ENCODE measurements at regions not wholly inside any gene's neighbourhood (a gene's known extent, or its start where the extent isn't known, plus 50 kb on each side); places are given as distances from the start of the nearest gene placed in this dataset.

GRCh38 chr14:36027354-36027753 lies 149.2 kb downstream of the PTCSC3 start:
- no peak overlapping the region for H2AFZ ChIP-seq
- DNase-seq = no peak
- no peak overlapping the region for H3K27ac ChIP-seq
- no peaks in the 10 kb centered on the region for H3K9me2 ChIP-seq (ENCODE audit: insufficient read depth)
- TF ChIP-seq EZH2 (IDR thresholded peaks at IDR 0.05; ENCODE audit: low read depth) (no peak), CTCF (conservative IDR thresholded peaks at IDR 0.05) (no peak)
- H3K4me1 ChIP-seq (replicated peaks; ENCODE audit: insufficient read depth) = no peaks in the 10 kb centered on the region
- no peaks in the 10 kb centered on the region for H4K20me1 ChIP-seq (ENCODE audit: insufficient read depth)
- no peaks in the 10 kb centered on the region for H3F3A ChIP-seq (ENCODE audit: insufficient read depth, low read depth)
- no peaks in the 10 kb centered on the region for H3K79me2 ChIP-seq (ENCODE audit: low read depth)
- H3K4me2 ChIP-seq = no peak overlapping the region
- intact Hi-C loops (cut with micrococcal nuclease; ENCODE audit: unreplicated experiment) = no loop called here
- no peaks in the 10 kb centered on the region for H3K27me3 ChIP-seq (ENCODE audit: insufficient read depth, low read depth)
- CTCF ChIA-PET = no interaction called here
- no TSS peak for BruUV-seq (replicated peaks)
- no peak overlapping the region for H3K4me3 ChIP-seq
- H3K9me3 ChIP-seq (ENCODE audit: insufficient read depth, low read depth) = no peaks in the 10 kb centered on the region
- POLR2A ChIA-PET (ENCODE audit: unreplicated experiment) = no interaction called here
- no peaks in the 10 kb centered on the region for H3K36me3 ChIP-seq (ENCODE audit: low read depth)

DNA sequence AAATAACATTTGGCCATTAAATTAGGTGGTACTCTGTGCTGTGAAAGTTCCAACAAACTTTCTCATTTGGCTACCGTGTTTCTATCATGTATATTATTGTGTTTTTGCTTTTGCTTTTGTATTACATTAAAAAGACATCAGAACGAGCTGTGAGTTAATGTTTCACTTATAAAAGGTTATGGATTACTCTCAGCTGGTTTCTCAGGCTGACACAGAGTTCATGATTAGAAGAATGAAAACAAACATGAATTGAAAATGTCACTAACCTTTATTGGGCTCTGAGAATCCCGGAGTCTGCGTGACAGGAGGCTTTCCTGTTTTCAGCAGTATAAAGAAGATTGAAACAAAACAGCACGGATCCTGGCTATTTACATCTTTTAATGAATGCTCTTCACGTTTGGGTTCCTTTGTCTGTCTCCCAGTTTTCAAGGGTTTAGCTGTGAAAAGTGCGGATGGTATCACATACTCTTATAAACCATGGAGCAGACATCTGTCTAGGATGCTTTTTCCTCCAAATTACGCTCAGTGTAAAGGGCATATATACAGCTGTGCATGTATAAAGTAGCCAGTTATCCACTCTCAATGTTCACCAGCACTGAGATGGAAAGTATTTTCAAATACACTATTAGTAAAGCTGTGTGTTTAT lies 153.6 kb downstream of the PTCSC3 start:
- no peaks in the 10 kb centered on the region for H3F3A ChIP-seq (ENCODE audit: insufficient read depth, low read depth)
- DNase-seq = no peak
- POLR2A ChIA-PET (ENCODE audit: unreplicated experiment) = no interaction called here

DNA sequence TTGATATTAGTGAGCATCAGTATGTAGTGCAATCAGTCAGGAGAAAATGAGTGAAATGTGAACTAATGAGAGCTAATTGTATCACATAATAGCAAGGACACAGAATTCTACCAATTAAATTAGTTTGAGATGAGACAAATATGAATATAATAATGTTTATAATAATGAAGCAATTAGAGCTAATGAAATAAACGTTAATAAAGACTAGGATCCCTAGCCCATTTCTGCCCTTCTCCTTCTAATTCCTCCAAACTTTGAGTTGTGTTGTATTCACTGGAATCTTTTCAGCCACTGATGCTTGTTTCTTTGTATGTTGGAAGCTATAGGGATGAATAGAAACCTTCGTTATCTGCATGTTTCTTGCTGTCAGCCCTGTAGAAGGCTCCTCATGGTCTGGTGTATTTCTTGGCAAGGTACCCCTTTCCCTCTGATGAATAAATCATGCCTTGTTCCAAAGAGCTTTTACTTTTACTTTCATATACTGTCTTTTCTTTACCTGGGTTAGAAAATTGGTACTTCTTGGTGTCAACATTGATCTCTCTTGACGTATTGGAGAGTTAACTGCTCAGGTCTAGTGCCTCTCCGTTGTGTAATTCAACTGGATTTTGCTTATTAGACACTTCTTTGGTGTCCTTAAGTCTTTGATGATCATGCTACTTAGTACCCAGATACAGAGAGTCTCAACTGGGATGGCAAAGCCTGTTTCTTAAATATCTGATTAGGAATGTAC lies 154.8 kb downstream of the PTCSC3 start:
- H3K4me3 ChIP-seq = no peak overlapping the region
- no peaks in the 10 kb centered on the region for H3K4me1 ChIP-seq (replicated peaks; ENCODE audit: insufficient read depth)
- no peaks in the 10 kb centered on the region for H3K79me2 ChIP-seq (ENCODE audit: low read depth)
- no peak overlapping the region for H3K27ac ChIP-seq
- no peak overlapping the region for H3K4me2 ChIP-seq
- intact Hi-C loops (cut with micrococcal nuclease; ENCODE audit: unreplicated experiment) = no loop called here
- no peak overlapping the region for H2AFZ ChIP-seq
- no peaks in the 10 kb centered on the region for H3K36me3 ChIP-seq (ENCODE audit: low read depth)
- TF ChIP-seq CTCF (conservative IDR thresholded peaks at IDR 0.05) = no peak
- TF ChIP-seq EZH2 (IDR thresholded peaks at IDR 0.05; ENCODE audit: low read depth) = no peak
- H3F3A ChIP-seq (ENCODE audit: insufficient read depth, low read depth) = no peaks in the 10 kb centered on the region
- BruUV-seq (replicated peaks) = no TSS peak
- no peak for DNase-seq
- ChIA-PET CTCF (no interaction called here), POLR2A (ENCODE audit: unreplicated experiment) (no interaction called here)
- H3K9me3 ChIP-seq (ENCODE audit: insufficient read depth, low read depth) = no peaks in the 10 kb centered on the region
- no peaks in the 10 kb centered on the region for H3K27me3 ChIP-seq (ENCODE audit: insufficient read depth, low read depth)
- H3K9me2 ChIP-seq (ENCODE audit: insufficient read depth) = no peaks in the 10 kb centered on the region
- no peaks in the 10 kb centered on the region for H4K20me1 ChIP-seq (ENCODE audit: insufficient read depth)

More for the DNA sequence above, 153.6 kb downstream of the PTCSC3 start:
- CTCF ChIA-PET = no interaction called here
- Histone ChIP-seq H3K4me3 (no peak overlapping the region), H2AFZ (no peak overlapping the region), H3K4me1 (replicated peaks; ENCODE audit: insufficient read depth) (no peaks in the 10 kb centered on the region), H3K9me3 (ENCODE audit: insufficient read depth, low read depth) (no peaks in the 10 kb centered on the region), H3K79me2 (ENCODE audit: low read depth) (no peaks in the 10 kb centered on the region), H3K27me3 (ENCODE audit: insufficient read depth, low read depth) (no peaks in the 10 kb centered on the region), H4K20me1 (ENCODE audit: insufficient read depth) (no peaks in the 10 kb centered on the region), H3K9me2 (ENCODE audit: insufficient read depth) (no peaks in the 10 kb centered on the region), H3K36me3 (ENCODE audit: low read depth) (no peaks in the 10 kb centered on the region), H3K27ac (no peak overlapping the region), H3K4me2 (no peak overlapping the region)
- no TSS peak for BruUV-seq (replicated peaks)
- no peak for TF ChIP-seq EZH2 (IDR thresholded peaks at IDR 0.05; ENCODE audit: low read depth)
- TF ChIP-seq CTCF (conservative IDR thresholded peaks at IDR 0.05) = no peak
- intact Hi-C loops (cut with micrococcal nuclease; ENCODE audit: unreplicated experiment) = no loop called here

All from PC-9 (cell line).